ENCODE measurements at regions not wholly inside any gene's neighbourhood (a gene's known extent, or its start where the extent isn't known, plus 50 kb on each side); places are given as distances from the start of the nearest gene placed in this dataset.
"Not testable (repeated sequence)": the region's sequence is repeated elsewhere in the genome, so short reads cannot be mapped to it uniquely, and the experiment has no call there.

DNA sequence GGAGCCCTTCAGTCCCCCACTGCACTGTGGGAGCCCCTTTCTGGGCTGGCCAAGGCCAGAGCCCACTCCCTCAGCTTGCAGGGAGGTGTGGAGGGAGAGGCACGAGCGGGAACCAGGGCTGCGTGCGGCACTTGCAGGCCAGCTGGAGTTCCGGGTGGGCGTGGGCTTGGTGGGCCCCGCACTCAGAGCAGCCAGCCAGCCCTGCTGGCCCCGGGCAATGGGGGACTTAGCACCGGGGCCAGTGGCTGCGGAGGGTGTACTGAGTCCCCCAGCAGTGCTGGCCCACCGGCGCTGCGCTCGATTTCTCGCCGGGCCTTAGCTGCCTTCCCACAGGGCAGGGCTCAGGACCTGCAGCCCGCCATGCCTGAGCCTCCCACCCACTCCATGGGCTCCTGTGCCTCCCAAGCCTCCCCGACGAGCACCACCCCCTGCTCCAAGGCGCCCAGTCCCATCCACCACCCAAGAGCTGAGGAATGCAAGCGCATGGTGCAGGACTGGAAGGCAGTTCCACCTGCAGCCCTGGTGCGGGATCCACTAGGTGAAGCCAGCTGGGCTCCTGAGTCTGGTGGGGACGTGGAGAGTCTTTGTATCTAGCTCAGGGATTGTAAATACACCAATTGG lies 776.2 kb downstream of the KCTD8 start:
- not testable (repeated sequence) for DNase-seq

DNA sequence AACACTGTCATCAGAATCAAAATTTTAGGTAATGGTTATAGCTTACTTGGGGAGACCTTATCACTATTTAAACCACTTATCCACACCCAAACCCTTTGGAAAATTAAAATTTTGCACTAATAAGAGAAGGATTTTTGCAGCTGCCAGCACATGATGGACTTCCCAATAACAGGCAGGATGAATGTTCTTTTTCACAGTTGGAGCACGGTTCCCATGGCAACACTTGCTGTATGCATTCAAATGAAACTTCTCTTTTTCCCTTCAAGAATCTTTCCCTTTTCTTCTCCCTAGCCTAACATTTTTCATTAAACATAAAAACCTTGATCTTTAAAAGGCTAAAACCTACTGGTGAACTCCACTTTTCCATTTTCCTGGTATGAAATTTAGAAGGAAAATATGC lies 768.2 kb downstream of the KCTD8 start:
- DNase-seq, result no peak

DNA sequence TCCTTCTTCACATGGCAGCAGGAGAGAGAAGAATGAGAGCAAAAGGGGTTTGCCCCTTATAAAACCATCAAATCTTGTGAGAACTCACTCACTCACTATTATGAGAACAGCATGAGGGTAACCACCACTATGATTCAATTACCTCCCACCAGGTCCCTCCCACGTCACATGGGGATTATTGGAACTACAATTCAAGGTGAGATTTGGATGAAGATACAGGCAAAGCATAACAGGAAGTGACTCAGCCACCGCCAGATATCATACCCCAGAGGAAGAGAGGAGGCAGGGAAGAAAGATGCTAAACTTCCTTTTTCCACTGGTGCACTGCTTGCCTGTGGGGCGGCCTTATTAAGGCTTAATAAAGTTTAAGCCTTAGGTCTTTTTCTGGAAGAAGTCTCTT lies 766.1 kb downstream of the KCTD8 start:
- DNase-seq, result no peak

DNA sequence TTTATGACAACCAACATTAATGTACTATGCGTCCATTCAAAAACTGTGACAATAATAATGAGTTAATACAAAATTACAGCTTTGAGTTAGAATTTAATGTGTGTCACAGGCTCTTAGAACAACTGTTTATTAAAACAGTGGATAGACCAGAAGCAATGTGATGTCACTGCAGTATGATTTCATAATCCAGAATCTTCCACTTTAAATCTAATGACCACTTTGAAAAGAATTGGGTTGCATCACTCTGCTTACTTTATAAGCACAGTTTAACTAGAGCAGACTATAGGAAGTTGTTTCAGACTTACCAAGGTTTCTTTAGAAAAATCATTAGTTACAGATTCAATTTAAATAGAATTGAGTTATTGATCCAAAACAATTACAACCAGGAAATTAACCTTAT lies 758.5 kb downstream of the KCTD8 start:
- DNase-seq, result no peak

DNA sequence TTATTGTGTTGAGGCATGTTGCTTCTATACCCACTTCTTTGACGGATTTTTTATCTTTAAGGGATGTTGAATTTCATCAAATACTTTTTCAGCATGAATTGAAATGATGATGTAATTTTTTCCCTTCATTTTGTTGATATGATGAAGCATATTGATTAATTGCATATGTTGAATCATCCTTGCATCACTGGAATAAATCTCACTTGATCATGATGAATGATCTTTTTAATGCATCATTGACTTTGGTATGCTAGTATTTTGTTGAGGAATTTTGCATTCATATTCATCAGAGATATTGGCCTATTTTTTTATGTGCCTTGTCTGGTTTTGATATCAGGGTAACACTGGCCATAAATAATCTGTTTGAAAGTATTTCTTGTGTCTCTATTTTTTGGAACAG lies 754.7 kb downstream of the KCTD8 start:
- DNase-seq, result no peak

DNA sequence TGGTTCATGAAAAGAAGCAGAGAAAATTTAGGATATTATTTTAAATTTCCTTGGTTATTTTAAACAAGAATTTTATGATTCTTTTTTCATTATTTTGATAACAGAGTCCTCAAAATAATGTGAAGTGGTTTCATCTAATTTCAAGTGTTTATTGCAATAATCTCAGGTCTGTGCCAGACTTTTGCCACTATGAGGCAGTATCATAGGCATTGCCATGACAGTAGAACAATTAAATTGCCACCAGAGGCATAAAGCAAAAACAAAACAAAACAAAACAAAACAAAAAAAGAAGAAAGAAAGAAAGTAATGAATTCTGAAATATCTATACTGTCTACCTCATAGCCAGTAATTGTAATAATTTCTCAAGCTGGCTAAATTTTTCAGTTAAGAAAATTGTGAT lies 739.2 kb downstream of the KCTD8 start:
- no peak for DNase-seq

DNA sequence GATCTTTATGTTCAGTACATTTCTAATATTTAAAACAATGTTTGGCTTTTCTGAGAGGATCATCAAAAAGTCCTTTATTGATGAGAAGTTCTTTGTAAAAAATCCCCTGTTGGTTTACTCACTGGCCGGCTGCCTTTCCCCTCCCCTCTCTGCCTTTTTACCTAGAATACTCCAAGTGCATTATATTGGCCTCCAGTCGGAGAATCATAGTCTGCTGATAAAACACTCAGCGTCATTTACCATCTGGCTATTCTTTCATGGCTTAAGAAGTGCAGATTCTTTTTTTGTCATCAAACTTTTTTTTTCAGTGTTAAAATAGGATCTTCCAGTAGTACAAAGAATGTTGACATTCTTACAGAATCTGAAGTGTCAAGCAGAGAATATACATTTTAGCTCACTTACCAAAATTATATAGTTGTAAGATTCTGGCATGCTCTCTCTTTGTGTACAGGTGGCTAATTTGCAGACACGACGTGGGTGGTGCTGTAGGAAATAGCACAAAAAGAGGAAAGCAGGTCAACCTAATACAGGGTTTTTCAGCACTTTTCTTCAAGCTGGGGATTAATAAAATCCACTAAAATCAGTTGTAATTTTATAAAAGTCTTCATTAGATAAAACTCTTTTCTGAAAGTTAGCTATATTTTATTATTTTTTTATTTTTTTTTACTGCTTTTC lies 731.8 kb downstream of the KCTD8 start:
- DNase-seq, result peak; percentile 14

DNA sequence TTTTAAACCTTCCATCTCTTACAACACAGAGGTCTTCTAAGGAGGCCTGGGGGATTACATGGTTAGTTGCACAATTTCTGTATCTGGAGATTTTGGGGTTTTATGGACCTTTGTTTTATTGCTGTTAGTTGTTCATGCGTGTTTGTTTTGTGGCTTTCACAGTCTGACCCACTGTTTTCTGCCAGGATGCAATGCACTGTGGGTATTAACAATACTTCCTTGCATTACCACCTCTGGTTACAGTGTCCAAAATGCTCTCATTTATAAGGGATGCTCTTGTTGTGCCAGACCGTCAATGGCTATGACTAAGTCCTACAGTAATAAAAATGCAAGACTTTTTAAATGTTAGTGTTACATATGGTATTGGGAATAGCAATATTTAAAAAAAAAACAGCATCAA lies 730.2 kb downstream of the KCTD8 start:
- no peak for DNase-seq

DNA sequence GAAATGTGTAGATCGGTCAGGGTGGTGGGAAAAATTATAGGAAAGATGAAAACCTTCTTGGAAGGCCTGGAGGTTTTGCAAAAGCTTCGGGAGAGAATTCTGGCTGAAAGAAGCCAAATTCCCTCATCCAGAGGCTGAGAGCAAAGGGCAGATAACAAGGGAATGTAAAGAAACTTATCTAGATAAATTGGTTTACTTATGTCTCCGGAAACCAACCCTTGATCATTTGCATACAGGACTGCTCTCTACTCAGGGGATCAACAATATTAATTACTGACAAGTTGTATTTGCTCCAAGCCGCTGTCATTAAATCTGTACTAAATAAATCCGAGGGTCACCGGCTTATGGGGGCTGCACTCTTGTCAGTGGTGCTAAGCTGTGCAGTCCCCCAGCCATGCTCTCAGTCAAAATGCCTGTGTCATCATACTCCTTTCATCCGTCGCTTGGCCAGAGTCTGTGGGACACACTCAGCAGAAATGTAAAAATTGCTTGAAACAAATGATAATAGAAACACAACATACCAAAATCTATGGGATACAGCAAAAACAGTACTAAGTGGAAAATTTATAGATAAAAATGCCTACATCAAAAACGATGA lies 715.7 kb downstream of the KCTD8 start:
- DNase-seq, result no peak

DNA sequence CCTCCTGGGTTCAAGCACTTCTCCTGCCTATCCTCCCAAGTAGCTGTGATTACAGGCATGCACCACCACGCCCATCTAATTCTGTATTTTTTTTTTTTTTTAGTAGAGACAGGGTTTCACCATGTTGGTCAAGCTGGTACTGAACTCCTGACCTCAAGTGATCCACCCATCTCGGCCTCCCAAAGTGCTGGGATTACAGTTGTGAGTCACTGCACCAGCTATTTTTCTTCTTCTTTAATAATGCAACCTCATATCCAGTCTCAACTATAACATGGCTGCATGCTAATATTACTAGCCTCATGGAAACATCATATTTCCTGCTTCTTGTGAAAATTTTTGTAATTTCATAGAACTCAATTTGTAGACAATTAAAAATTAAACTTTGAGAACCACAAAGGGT lies 706.5 kb downstream of the KCTD8 start:
- DNase-seq, result no peak

DNA sequence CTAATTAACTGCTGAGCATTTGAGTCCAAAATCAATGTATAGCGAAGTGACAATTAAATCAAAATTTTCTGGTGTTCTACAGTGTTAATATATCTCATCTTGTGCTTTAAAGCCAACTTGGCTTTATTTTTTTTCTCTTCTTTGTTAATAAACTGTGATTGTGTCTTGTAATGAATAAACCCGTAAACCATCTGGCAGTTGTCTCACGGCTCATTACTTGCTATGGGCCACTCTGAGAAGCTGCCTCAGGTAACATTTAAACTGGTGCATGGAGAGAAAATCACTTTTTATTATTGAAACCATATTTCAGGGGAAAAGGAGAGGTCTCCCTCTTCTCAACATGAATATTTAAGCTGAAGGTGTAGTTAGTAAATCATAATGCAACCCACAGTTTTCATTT lies 694.0 kb downstream of the KCTD8 start:
- no peak for DNase-seq

DNA sequence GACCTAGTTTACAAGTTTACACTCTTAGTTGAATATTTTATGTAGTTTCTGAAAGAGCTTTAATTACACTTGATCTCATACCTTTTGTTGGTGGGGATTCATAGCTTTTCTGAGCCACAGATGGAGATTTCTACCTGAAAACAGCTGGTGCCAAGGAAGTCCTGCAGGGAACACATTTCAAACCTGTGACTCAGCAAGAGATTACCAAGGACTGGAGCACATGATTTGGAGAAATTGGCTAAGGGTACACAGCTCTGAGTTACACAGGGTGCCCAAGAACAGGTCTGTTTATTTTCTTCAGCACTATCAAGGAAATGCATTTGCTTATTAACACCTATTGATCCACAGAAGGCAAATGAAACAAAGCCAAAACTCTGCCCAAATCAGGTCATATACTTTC lies 691.5 kb downstream of the KCTD8 start:
- no peak for DNase-seq

DNA sequence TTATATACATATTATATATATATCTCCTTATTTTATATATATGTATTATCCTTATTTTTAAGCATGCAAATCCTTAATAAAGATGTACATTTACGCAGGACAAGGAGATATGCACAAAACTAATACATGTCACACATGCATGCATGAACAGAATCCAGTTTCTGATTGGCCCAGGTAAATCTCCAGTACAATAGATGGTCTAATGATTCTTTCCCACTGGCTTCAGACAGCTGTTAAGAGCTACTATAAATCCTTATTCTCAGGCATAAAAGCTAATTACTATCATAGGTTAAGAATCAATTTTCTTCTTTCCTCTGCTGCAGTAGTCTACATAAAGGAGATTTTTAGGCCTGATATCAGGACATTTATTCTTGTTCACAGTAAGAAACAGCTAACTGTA lies 689.8 kb downstream of the KCTD8 start:
- no peak for DNase-seq

DNA sequence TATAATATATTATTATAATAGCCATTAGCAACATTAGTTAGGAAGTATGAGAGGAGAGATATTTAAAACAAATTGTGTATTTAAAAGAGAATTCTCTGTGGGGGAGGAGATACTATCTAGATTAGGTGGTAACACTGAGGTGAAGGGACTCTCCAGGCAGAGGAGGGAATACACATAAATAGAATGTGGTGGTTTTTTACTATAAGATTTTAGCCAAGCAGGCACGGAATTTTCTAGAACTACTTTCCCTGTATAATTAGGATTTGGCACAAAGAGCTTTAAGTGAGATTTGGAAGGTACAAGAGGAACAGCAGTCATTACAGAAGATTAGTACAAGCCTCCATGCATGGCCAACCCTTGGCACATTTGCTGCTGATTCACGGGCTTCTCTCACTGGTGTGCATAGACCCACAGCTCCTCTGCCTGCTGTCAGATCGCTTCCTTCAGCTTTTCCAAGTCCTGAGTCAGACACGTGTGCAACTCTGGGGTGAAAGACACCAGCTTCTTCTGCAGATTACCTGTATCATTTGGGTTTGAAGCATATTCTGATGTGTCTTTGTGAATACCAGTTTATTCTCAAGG lies 685.5 kb downstream of the KCTD8 start:
- no peak for DNase-seq

DNA sequence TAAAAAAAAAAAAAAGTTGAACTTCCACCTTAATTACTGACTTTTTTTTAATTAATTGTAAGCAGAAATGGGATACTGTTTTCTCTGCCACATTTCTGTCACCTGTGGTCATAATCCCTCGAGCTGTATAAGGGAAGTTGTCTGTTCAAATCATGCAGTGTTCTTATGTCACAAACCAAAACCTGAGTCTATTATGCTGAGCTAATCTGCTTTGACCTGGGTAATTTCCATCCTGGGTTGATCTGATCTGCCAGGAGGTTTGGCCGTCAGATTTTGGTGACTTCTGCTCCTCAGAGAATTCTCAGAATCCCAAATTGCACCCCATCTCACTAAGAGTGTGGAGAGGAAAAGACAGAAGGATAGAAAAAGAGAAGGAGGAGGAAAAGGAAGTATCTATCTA lies 683.1 kb downstream of the KCTD8 start:
- no peak for DNase-seq

DNA sequence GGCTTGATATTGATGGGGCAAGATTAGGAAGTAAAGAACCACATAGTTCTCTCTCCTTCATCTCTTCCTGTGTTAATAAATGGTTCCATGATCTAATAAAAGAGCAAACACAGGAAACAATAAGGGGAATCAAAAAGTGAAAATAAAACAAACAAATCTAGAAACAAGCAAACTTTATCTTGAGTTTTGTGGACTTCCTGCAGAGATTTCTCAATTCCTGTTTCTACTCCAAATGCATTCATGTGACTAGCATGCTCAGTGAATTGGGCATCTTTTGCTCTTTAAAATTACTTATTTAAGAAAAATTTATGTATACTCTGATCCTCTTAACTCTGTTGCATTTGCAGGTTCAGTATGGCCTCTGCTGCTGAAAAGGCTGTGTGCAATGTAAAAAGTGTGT lies 682.0 kb downstream of the KCTD8 start:
- no peak for DNase-seq

DNA sequence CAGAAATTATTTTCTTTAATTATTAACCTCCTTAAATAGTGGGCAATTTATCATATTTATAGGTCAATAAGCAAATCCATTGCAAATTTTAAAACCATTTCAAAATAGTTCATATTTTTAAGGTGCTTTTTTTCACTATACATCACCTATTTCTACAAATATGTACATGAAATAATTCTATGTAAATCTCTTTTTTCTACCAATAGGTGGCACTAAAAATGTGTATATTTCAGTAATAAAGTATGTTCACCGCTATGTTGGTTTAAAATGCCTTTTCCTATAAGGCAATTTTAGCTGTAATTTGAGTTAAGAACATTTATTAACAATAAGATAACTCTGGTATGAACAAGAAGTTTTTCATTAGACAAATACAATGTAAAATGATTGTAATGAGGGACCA lies 672.2 kb downstream of the KCTD8 start:
- no peak for DNase-seq

DNA sequence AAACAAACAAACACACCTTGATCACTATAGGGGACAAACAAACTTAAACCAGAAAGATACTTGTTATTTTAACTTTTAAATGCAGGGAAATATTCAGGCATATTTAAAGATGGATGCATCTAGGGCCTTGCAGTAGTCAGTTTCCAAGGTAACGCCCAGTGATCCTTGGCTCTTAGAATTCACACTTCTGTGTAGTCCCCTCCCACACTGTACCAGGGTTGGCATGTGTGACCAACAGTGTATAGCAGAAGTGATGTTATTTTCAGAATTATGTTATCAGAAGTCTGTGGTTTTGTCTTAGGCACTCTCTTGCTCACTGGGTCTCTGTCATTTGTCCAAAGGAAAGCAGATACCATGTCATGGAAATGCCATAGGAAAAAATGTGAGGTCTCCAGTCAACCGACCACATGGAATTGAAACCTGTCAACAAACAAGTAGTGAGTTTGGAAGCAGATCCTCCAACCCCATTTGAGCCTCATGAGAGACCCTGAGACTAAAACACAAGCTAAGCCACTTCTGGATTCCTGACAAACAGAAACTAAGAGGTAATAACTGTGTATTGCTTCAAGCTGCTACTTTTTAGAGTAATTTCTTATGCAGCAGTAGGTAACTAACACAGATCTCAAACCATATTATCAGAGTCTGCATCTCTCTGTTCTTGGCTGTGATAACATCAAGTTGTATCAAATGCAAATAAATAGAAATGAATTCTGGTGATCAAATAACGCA lies 670.3 kb downstream of the KCTD8 start:
- no peak for DNase-seq

DNA sequence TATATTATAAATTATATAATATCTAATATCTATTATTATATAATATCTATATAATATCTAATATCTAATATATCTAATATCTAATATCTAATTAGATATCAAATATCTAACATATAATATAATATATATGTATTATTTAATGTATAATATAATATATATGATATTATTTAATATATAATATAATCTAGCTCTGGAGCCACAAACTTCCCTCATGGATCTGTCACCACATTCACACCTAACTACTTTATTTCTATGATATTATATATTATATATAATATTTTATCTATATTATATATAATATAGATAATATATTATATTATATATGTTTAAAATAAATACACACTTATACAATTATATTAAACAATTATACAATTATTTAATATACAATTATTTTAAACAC lies 667.5 kb downstream of the KCTD8 start:
- no peak for DNase-seq

DNA sequence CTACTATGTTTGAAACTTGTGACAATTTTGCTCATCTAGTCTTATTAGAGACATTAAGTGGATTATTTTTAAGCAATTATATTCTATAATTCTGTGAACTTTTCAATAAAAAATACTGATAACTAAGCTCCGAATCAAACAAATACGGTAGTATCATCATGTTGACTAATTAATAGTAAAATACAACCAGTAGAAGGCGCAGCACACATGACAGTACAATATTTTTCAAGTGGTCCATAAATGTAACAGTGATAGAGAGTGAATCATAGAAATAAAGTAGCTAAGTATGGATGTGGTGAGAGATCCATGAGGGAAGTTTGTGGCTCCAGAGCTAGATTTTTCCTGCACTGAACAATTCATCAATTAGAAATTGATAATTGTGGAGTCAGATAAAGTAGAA lies 666.2 kb downstream of the KCTD8 start:
- no peak for DNase-seq

DNA sequence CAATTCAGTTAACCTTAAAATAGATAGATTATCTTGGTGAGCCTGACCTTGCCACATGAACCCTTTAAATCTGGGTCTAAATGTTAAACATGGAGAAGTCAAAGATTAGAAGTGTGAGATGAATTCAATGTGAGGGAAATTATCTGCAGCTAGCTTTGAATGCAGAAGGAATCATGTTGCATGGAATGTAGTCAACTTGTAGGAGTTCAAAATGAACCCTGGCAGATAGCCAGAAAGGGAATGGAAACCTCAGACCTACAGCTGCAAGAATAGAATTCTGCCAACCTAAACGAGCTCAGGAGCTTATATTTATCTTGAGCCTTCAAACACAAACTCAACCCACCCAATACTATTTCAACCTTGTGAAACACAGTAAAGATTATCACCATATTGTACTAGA lies 632.5 kb downstream of the KCTD8 start:
- no peak for DNase-seq

DNA sequence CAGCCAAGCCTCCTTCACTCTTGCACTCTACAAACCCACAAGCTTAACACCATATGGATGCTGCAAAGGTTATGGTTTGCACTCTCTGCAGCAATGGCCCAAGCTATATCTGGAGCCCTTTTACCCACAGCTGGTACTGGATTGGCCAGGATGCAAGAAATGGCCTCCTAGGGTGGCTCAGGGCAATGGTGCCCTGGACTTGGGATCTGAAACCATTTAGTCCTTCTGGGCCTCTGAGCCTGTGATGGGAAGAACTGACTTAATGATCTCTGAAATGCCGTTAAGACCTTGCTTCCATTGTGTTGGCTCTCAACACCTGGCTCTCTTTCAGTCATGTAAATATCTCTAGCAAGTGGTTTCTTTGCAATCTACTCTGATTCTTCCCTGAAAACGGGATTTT lies 626.0 kb downstream of the KCTD8 start:
- DNase-seq, result no peak

DNA sequence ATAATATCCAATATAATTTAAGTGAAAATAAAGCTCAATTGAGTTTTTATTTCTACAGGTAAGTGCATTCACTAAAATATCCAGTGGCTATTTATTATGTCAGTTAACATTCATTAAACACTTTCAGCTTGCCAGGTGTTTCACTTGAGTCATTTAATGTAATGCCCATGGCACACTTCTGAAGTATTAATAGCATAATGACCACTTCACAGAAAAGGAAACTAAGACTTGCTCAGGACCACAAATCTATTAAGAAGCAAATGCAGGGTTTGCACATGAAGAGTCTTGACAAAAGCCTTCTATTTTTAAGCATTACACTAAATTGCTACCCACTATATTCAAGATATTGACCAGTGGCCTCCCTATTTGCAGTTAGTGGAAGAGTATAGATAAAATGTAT lies 612.7 kb downstream of the KCTD8 start:
- DNase-seq, result no peak

DNA sequence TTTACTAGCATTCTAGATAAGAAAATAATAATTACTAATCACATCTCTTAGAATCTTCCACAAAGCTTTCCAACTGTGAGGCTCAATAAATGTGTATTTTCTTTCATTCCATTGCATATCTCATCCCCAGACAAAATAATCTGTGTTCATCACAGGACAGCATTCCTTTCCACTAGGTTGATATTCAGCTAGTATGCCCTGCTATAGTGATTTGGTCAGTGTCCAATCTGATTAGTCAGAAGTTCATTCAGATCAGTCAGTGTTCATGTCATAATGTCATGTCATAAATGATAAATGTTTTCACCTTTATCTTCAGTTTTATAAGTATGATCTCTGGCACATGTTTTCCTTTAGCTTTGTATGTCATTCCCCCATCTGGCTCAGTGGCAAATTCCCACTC lies 611.4 kb downstream of the KCTD8 start:
- no peak for DNase-seq

Data from NCI-H1092 (cell line).